ENCODE measurements at regions not wholly inside any gene's neighbourhood (a gene's known extent, or its start where the extent isn't known, plus 50 kb on each side); places are given as distances from the start of the nearest gene placed in this dataset.

DNA sequence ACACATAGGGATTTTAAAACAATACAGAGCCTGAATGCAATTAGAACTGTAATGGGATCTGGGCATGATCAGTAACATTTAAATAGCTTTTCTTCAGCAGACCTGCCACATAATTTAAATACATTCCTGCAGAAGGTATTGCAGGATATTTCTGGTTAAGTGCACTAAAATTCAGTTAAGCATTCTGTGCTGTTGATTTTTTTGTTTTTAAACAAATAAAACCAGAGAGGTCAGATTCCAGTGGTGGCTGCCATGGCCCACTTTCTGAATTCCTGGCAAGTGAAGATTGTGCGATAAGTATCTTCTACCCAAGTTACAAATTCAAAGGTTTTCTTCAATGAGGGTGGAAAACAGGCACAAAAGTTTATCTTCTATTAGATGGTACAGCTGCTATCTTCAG lies 98.7 kb downstream of the RAP2B start:
- Histone ChIP-seq H3K36me3 (ENCODE audit: insufficient read depth, low read length) (no peaks in the 10 kb centered on the region), H3K9me3 (ENCODE audit: low read length) (no peaks in the 10 kb centered on the region), H3K4me1 (ENCODE audit: insufficient read depth, low read length, poor library complexity, severe bottlenecking) (no peaks in the 10 kb centered on the region), H4K20me1 (ENCODE audit: insufficient read depth, low read length) (no peaks in the 10 kb centered on the region), H2AFZ (ENCODE audit: low read length) (no peak overlapping the region), H3K4me2 (ENCODE audit: low read length) (no peak overlapping the region), H3K4me3 (ENCODE audit: low read depth, low read length, poor library complexity, severe bottlenecking) (no peak overlapping the region), H3K9me2 (ENCODE audit: insufficient read depth, low read length) (no peaks in the 10 kb centered on the region), H3K79me2 (ENCODE audit: insufficient read depth, low read depth, low read length) (no peaks in the 10 kb centered on the region), H3K27ac (ENCODE audit: low read depth, low read length, poor library complexity, severe bottlenecking) (no peak overlapping the region)
- no peak for DNase-seq (ENCODE audit: low spot score)
- ChIA-PET CTCF (ENCODE audit: unreplicated experiment) (no interaction called here), POLR2A (interaction anchor here (0.7 kb wide), 2 partner anchors 181 to 361 kb away, joined by 3 read pairs; no protein-coding TSS in a partner anchor)
- no TSS peak for BruUV-seq (replicated peaks)
- TF ChIP-seq, protein P1, sequence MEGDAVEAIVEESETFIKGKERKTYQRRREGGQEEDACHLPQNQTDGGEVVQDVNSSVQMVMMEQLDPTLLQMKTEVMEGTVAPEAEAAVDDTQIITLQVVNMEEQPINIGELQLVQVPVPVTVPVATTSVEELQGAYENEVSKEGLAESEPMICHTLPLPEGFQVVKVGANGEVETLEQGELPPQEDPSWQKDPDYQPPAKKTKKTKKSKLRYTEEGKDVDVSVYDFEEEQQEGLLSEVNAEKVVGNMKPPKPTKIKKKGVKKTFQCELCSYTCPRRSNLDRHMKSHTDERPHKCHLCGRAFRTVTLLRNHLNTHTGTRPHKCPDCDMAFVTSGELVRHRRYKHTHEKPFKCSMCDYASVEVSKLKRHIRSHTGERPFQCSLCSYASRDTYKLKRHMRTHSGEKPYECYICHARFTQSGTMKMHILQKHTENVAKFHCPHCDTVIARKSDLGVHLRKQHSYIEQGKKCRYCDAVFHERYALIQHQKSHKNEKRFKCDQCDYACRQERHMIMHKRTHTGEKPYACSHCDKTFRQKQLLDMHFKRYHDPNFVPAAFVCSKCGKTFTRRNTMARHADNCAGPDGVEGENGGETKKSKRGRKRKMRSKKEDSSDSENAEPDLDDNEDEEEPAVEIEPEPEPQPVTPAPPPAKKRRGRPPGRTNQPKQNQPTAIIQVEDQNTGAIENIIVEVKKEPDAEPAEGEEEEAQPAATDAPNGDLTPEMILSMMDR (conservative IDR thresholded peaks at IDR 0.05; ENCODE audit: low read length): no peak
- TF ChIP-seq EZH2phosphoT487 (IDR thresholded peaks at IDR 0.05; ENCODE audit: borderline replicate concordance, low read depth, low read length): no peak
- intact Hi-C loops (cut with micrococcal nuclease; ENCODE audit: unreplicated experiment): no loop called here

DNA sequence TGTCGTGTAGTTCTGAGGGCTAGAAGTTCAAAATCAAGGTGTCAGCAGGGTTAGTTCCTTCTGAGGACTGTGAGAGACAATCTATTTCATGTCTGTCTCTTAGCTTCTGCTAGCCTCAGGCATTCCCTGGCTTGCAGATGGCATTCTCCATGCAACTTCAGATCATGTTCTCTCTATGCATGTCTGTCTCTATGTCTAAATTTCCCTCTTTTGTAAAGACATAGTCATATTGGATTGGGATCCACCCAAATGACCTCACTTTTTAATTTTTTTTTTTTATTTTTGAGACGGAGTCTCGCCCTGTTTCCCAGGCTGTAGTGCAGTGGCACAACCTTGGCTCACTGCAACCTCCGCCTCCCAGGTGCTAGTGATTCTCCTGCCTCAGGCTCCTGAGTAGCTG lies 104.6 kb downstream of the RAP2B start:
- intact Hi-C loops (cut with micrococcal nuclease; ENCODE audit: unreplicated experiment): no loop called here
- no peak overlapping the region for H2AFZ ChIP-seq (ENCODE audit: low read length)
- no peaks in the 10 kb centered on the region for H3K36me3 ChIP-seq (ENCODE audit: insufficient read depth, low read length)
- no peaks in the 10 kb centered on the region for H3K79me2 ChIP-seq (ENCODE audit: insufficient read depth, low read depth, low read length)
- no peak for DNase-seq (ENCODE audit: low spot score)
- no TSS peak for BruUV-seq (replicated peaks)
- no peak overlapping the region for H3K4me2 ChIP-seq (ENCODE audit: low read length)
- no peak for TF ChIP-seq EZH2phosphoT487 (IDR thresholded peaks at IDR 0.05; ENCODE audit: borderline replicate concordance, low read depth, low read length)
- TF ChIP-seq, protein P1 (conservative IDR thresholded peaks at IDR 0.05; ENCODE audit: low read length): no peak
- no peak overlapping the region for H3K4me3 ChIP-seq (ENCODE audit: low read depth, low read length, poor library complexity, severe bottlenecking)
- ChIA-PET CTCF (ENCODE audit: unreplicated experiment) (no interaction called here), POLR2A (no interaction called here)
- no peaks in the 10 kb centered on the region for H3K4me1 ChIP-seq (ENCODE audit: insufficient read depth, low read length, poor library complexity, severe bottlenecking)
- H4K20me1 ChIP-seq (ENCODE audit: insufficient read depth, low read length): no peaks in the 10 kb centered on the region
- no peaks in the 10 kb centered on the region for H3K9me2 ChIP-seq (ENCODE audit: insufficient read depth, low read length)
- H3K9me3 ChIP-seq (ENCODE audit: low read length): no peaks in the 10 kb centered on the region
- no peak overlapping the region for H3K27ac ChIP-seq (ENCODE audit: low read depth, low read length, poor library complexity, severe bottlenecking)

DNA sequence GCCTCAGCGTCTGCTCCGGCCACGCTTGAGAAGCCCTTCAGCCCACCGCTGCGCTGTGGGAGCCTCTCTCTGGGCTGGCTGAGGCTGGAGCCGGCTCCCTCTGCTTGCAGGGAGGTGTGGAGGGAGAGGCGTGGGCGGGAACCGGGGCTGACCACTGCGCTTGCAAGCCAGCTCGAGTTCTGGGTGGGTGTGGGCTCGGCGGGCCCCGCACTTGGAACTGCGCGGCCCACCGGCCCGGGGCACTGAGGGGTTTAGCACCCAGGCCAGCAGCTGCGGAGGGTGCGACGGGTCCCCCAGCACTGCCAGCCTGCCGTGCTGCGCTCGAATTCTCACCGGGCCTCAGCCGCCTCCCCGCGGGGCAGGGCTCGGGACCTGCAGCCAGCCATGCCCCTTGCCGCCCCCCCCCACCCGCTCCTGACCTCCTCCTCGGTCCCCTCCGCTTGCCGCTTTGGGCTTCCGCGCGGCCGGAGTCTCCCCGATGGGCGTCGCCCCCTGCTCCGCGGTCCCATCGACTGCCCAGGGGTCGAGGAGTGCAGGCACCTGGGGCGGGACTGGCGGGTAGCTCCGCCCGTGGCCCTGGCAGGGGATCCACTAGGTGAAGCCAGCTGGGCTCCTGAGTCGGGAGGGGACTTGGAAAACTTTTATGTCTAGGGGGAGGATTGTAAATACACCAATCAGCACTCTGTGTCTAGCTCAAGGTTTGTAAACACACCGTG lies 106.7 kb downstream of the RAP2B start:
- no peak for TF ChIP-seq EZH2phosphoT487 (IDR thresholded peaks at IDR 0.05; ENCODE audit: borderline replicate concordance, low read depth, low read length)
- TF ChIP-seq, protein P1 (conservative IDR thresholded peaks at IDR 0.05; ENCODE audit: low read length): no peak

More for the DNA sequence above, 106.7 kb downstream of the RAP2B start:
- no peak overlapping the region for H3K27ac ChIP-seq (ENCODE audit: low read depth, low read length, poor library complexity, severe bottlenecking)
- CTCF ChIA-PET (ENCODE audit: unreplicated experiment): no interaction called here
- DNase-seq (ENCODE audit: low spot score): no peak
- H3K79me2 ChIP-seq (ENCODE audit: insufficient read depth, low read depth, low read length): no peaks in the 10 kb centered on the region
- no peaks in the 10 kb centered on the region for H3K9me3 ChIP-seq (ENCODE audit: low read length)
- no TSS peak for BruUV-seq (replicated peaks)
- no peaks in the 10 kb centered on the region for H3K36me3 ChIP-seq (ENCODE audit: insufficient read depth, low read length)
- H4K20me1 ChIP-seq (ENCODE audit: insufficient read depth, low read length): no peaks in the 10 kb centered on the region
- no peaks in the 10 kb centered on the region for H3K4me1 ChIP-seq (ENCODE audit: insufficient read depth, low read length, poor library complexity, severe bottlenecking)
- H3K4me2 ChIP-seq (ENCODE audit: low read length): no peak overlapping the region
- intact Hi-C loops (cut with micrococcal nuclease; ENCODE audit: unreplicated experiment): no loop called here
- H3K4me3 ChIP-seq (ENCODE audit: low read depth, low read length, poor library complexity, severe bottlenecking): no peak overlapping the region
- no peak overlapping the region for H2AFZ ChIP-seq (ENCODE audit: low read length)
- POLR2A ChIA-PET: no interaction called here
- H3K9me2 ChIP-seq (ENCODE audit: insufficient read depth, low read length): no peaks in the 10 kb centered on the region
